ENCODE measurements at regions not wholly inside any gene's neighbourhood (a gene's known extent, or its start where the extent isn't known, plus 50 kb on each side); places are given as distances from the start of the nearest gene placed in this dataset.
"Not testable (repeated sequence)": the region's sequence is repeated elsewhere in the genome, so short reads cannot be mapped to it uniquely, and the experiment has no call there.

GRCh38 chr10:131580076-131580652 is 268.6 kb upstream of the TCERG1L start:
- Histone ChIP-seq H3K27ac (no peak overlapping the region), H3K9me3 (ENCODE audit: low read depth) (no peaks in the 10 kb centered on the region), H2AFZ (no peak overlapping the region), H3K4me1 (ENCODE audit: insufficient read depth) (no peaks in the 10 kb centered on the region), H3K4me3 (no peak overlapping the region), H3K79me2 (no peaks in the 10 kb centered on the region), H4K20me1 (ENCODE audit: insufficient read depth, poor library complexity, severe bottlenecking) (no peaks in the 10 kb centered on the region), H3K36me3 (replicated peaks; ENCODE audit: insufficient read depth, low read depth) (no peaks in the 10 kb centered on the region), H3K27me3 (no peaks in the 10 kb centered on the region), H3K4me2 (no peak overlapping the region), H3K9me2 (replicated peaks; ENCODE audit: insufficient read depth) (no peaks in the 10 kb centered on the region)
- DNase-seq (ENCODE audit: low spot score) = no peak
- WGBS (ENCODE audit: low lambda C conversion rate, missing lambda C conversion rate) = 91% methylated on average over 11 of the region's 11 CpGs
- TF ChIP-seq CTCF (IDR thresholded peaks at IDR 0.05; ENCODE audit: poor library complexity) = no peak

GRCh38 chr10:131580674-131581073 is 269.2 kb upstream of the TCERG1L start:
- Histone ChIP-seq H3K27me3 (no peaks in the 10 kb centered on the region), H3K4me3 (no peak overlapping the region), H3K4me2 (no peak overlapping the region), H3K4me1 (ENCODE audit: insufficient read depth) (no peaks in the 10 kb centered on the region), H4K20me1 (ENCODE audit: insufficient read depth, poor library complexity, severe bottlenecking) (no peaks in the 10 kb centered on the region), H3K27ac (no peak overlapping the region), H3K36me3 (replicated peaks; ENCODE audit: insufficient read depth, low read depth) (no peaks in the 10 kb centered on the region), H2AFZ (no peak overlapping the region), H3K9me3 (ENCODE audit: low read depth) (no peaks in the 10 kb centered on the region), H3K9me2 (replicated peaks; ENCODE audit: insufficient read depth) (no peaks in the 10 kb centered on the region), H3K79me2 (no peaks in the 10 kb centered on the region)
- no peak for DNase-seq (ENCODE audit: low spot score)
- no peak for TF ChIP-seq EZH2 (IDR thresholded peaks at IDR 0.05; ENCODE audit: borderline replicate concordance)
- TF ChIP-seq EZH2phosphoT487 (IDR thresholded peaks at IDR 0.05; ENCODE audit: low read depth, severe bottlenecking, unreplicated experiment) = no peak
- no peak for TF ChIP-seq CTCF (IDR thresholded peaks at IDR 0.05; ENCODE audit: poor library complexity)
- 78% methylated on average over 3 of the region's 3 CpGs for WGBS (ENCODE audit: low lambda C conversion rate, missing lambda C conversion rate)

- H3K9me3 ChIP-seq (ENCODE audit: low read depth); H3K4me3 ChIP-seq; H3K27me3 ChIP-seq; H3K9me2 ChIP-seq (replicated peaks; ENCODE audit: insufficient read depth); H3K79me2 ChIP-seq; H3K4me1 ChIP-seq (ENCODE audit: insufficient read depth); H2AFZ ChIP-seq; H4K20me1 ChIP-seq (ENCODE audit: insufficient read depth, poor library complexity, severe bottlenecking); DNase-seq (ENCODE audit: low spot score); H3K4me2 ChIP-seq; H3K36me3 ChIP-seq (replicated peaks; ENCODE audit: insufficient read depth, low read depth); H3K27ac ChIP-seq: not testable (repeated sequence)
- WGBS (ENCODE audit: low lambda C conversion rate, missing lambda C conversion rate) = 87% methylated on average over 7 of the region's 7 CpGs
Measured at GRCh38 chr10:131581547-131581946, 270.0 kb upstream of the TCERG1L start.

GRCh38 chr10:131584287-131584686 is 272.8 kb upstream of the TCERG1L start:
- Histone ChIP-seq H2AFZ (no peak overlapping the region), H3K9me2 (replicated peaks; ENCODE audit: insufficient read depth) (no peaks in the 10 kb centered on the region), H3K27me3 (no peaks in the 10 kb centered on the region), H3K79me2 (no peaks in the 10 kb centered on the region), H3K4me1 (ENCODE audit: insufficient read depth) (no peaks in the 10 kb centered on the region), H3K4me3 (no peak overlapping the region), H3K27ac (no peak overlapping the region), H3K36me3 (replicated peaks; ENCODE audit: insufficient read depth, low read depth) (no peaks in the 10 kb centered on the region), H3K9me3 (ENCODE audit: low read depth) (no peaks in the 10 kb centered on the region), H4K20me1 (ENCODE audit: insufficient read depth, poor library complexity, severe bottlenecking) (no peaks in the 10 kb centered on the region), H3K4me2 (no peak overlapping the region)
- TF ChIP-seq EZH2phosphoT487 (IDR thresholded peaks at IDR 0.05; ENCODE audit: low read depth, severe bottlenecking, unreplicated experiment) = no peak
- TF ChIP-seq EZH2 (IDR thresholded peaks at IDR 0.05; ENCODE audit: borderline replicate concordance) = no peak
- TF ChIP-seq CTCF (IDR thresholded peaks at IDR 0.05; ENCODE audit: poor library complexity) = no peak
- DNase-seq (ENCODE audit: low spot score) = no peak
- 86% methylated on average over 11 of the region's 12 CpGs for WGBS (ENCODE audit: low lambda C conversion rate, missing lambda C conversion rate)
